ENCODE measurements at regions not wholly inside any gene's neighbourhood (a gene's known extent, or its start where the extent isn't known, plus 50 kb on each side); places are given as distances from the start of the nearest gene placed in this dataset.

DNA sequence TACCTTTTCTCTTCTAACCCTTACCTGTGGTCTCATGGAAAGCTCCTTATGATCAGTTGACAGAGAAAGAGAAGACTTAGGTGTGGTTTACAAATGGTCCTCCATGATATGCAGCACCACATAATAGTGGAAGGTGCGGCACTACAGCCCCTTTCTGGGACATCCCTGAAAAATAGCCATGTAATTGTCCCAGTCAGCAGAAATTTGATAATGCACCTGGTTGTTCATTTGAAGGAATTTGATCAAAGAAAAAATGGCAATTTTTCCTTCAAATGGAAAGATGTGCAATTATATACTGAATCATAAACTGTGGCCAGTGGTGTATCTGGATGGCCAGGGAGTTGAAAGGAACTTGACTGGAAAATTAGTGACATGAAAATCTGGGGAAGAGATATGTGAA lies 293.6 kb upstream of the PCDH20 start:
- DNase-seq (ENCODE audit: low read depth): no peak
- TF ChIP-seq, protein P1, sequence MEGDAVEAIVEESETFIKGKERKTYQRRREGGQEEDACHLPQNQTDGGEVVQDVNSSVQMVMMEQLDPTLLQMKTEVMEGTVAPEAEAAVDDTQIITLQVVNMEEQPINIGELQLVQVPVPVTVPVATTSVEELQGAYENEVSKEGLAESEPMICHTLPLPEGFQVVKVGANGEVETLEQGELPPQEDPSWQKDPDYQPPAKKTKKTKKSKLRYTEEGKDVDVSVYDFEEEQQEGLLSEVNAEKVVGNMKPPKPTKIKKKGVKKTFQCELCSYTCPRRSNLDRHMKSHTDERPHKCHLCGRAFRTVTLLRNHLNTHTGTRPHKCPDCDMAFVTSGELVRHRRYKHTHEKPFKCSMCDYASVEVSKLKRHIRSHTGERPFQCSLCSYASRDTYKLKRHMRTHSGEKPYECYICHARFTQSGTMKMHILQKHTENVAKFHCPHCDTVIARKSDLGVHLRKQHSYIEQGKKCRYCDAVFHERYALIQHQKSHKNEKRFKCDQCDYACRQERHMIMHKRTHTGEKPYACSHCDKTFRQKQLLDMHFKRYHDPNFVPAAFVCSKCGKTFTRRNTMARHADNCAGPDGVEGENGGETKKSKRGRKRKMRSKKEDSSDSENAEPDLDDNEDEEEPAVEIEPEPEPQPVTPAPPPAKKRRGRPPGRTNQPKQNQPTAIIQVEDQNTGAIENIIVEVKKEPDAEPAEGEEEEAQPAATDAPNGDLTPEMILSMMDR (IDR thresholded peaks at IDR 0.05; ENCODE audit: insufficient read depth, low read depth, low read length, missing control alignments): no peak
- H3K4me3 ChIP-seq (ENCODE audit: low read length): no peak overlapping the region

DNA sequence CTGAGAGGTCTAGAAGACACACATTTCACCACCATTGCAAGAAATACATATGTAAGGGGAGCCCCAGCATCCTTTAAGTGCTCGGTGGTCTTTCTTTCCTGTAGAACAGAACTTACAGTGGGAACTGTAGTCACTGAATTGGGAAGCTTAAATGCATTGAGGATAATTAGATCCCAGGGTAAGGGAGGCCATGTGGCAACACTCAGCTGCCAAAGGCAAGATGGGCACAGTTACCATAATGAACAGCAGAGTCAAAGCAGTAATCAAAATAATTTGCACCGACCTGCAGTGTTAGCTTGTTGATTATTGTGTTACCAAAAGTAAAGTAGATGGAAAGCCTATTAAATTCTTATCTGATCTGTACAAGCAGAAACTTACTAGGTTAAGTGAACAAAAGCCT lies 291.2 kb upstream of the PCDH20 start:
- TF ChIP-seq, protein P1 (IDR thresholded peaks at IDR 0.05; ENCODE audit: insufficient read depth, low read depth, low read length, missing control alignments): no peak
- no peak overlapping the region for H3K4me3 ChIP-seq (ENCODE audit: low read length)

DNA sequence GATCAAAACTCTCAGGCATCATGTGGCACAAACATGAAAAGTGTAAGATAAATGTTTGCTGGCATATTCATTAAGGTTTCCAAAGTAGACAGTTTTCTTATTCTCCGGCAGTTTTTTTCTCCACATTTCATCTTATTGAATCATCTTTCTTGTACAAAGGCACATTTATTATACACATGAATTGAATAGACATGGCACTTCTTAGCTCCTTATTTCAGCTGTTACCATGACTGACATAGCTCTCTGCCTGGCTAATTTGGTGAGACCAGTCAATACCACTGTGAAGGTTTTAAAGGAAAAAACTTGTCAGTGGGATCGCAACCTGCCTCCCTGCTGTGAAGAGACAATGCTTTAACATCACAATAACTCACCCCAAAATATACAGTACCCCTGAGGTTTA lies 285.0 kb upstream of the PCDH20 start:
- H3K4me3 ChIP-seq (ENCODE audit: low read length): no peak overlapping the region
- TF ChIP-seq, protein P1 (IDR thresholded peaks at IDR 0.05; ENCODE audit: insufficient read depth, low read depth, low read length, missing control alignments): no peak
- no peak for DNase-seq (ENCODE audit: low read depth)

More for the DNA sequence above, 291.2 kb upstream of the PCDH20 start:
- DNase-seq (ENCODE audit: low read depth): no peak

DNA sequence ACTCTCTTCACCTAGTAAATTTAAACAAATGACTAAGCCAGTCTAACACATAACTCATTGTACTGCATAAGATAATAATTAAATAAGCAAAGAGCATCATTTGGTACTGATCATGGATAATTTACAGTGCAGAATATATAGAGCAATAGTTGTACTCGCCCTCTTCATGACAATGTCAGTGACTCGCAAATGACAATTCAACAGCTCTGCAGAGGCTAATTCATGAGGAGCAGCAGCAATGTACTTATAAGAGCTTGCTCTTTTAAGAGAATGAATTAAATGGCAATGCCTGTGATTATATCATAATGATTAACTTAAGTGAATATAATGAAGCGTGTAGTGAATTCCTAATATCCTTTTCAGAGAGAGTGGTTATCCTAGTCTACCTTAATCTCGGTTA lies 284.5 kb upstream of the PCDH20 start:
- no peak overlapping the region for H3K4me3 ChIP-seq (ENCODE audit: low read length)
- no peak for DNase-seq (ENCODE audit: low read depth)
- TF ChIP-seq, protein P1 (IDR thresholded peaks at IDR 0.05; ENCODE audit: insufficient read depth, low read depth, low read length, missing control alignments): no peak

DNA sequence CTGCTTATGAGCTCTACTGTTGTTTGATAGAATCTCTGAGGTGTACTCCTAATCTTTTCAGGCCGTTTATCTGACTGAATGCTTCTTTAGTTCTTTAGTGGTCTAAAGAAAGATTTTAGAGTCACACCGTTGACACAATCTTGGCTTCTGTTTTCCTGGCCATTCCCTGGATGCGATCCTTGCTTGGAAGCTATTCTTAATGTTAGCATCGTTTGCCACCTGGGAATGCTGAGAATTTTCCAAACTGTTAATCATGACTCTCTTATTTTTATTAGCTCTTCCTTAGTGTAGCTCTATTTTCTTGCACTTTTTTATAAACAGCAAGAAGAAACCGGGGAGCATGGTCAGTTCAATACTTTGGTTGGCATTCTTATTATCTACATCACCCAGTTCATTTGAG lies 281.0 kb upstream of the PCDH20 start:
- H3K4me3 ChIP-seq (ENCODE audit: low read length): no peak overlapping the region
- DNase-seq (ENCODE audit: low read depth): no peak
- TF ChIP-seq, protein P1 (IDR thresholded peaks at IDR 0.05; ENCODE audit: insufficient read depth, low read depth, low read length, missing control alignments): no peak

DNA sequence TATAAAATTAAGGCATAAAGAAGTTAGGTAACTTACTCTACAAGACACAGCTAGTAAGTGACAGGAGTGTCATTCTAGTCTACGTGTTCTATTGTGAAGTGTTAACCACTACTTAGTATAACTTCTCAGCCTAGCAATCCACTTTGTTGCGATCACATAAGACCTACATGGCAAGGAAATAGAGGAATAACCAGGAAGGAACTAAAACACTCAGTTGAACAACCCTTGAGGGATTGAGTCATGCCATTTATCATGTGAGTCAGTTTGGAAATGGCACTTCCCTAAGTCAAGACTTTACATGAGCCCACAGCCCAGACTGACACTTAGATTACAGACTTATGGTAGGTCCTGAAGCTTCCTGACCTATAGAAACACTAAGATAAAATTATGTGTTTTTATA lies 279.5 kb upstream of the PCDH20 start:
- peak; percentile 85 for DNase-seq (ENCODE audit: low read depth)
- TF ChIP-seq, protein P1 (IDR thresholded peaks at IDR 0.05; ENCODE audit: insufficient read depth, low read depth, low read length, missing control alignments): no peak
- H3K4me3 ChIP-seq (ENCODE audit: low read length): no peak overlapping the region

DNA sequence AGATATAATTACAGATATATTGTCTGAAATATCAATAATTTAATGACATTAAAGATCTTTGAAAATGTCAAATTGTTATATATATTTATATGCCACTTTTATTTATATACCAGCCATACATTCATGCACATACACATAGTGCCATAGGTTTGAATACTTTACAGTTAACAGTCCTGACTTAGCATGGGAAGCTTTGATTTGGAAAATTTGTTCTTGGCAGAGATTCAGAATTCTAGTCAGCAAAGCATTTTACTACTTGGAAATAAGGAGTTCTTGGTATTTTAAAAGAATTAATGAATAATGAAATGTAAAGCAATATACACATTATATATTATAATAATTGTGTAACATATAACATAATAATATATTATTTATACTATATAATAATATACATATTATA lies 277.0 kb upstream of the PCDH20 start:
- no peak overlapping the region for H3K4me3 ChIP-seq (ENCODE audit: low read length)
- no peak for DNase-seq (ENCODE audit: low read depth)
- TF ChIP-seq, protein P1 (IDR thresholded peaks at IDR 0.05; ENCODE audit: insufficient read depth, low read depth, low read length, missing control alignments): no peak

Data from epithelial cell of esophagus (primary cell).